GM23338 (cell line): ENCODE measurements at regions not wholly inside any gene's neighbourhood (a gene's known extent, or its start where the extent isn't known, plus 50 kb on each side); places are given as distances from the start of the nearest gene placed in this dataset.

Experiments used
- CTCF ChIP-seq, 2 experiments: fragments of 200-600 bp in 1 of 2; sonication (generic) in 1 of 2; conservative IDR thresholded peaks; 2 replicates each; pipeline versions ENCODE4 v1.5.1 to v1.6.1; 2016 to 2017; ENCODE audit warnings: antibody characterized with exemption in 2 of 2, low read depth in 2 of 2, mild to moderate bottlenecking in 2 of 2, moderate library complexity in 1 of 2
- EZH2 ChIP-seq: fragments of 200-600 bp; sonication (generic); IDR thresholded peaks from one replicate; pipeline ENCODE4 v1.8.0; 2017; ENCODE audit warnings: antibody characterized with exemption, mild to moderate bottlenecking, low read depth; ENCODE audit not compliant: unreplicated experiment
- EZH2phosphoT487 ChIP-seq: fragments of 200-600 bp; sonication (generic); IDR thresholded peaks from one replicate; pipeline ENCODE4 v1.8.1; 2018; ENCODE audit warnings: antibody characterized with exemption; ENCODE audit not compliant: unreplicated experiment
- POLR2AphosphoS5 ChIP-seq: IDR thresholded peaks from 2 replicates; pipeline ENCODE4 v1.6.1; 2016; ENCODE audit warnings: antibody characterized with exemption, low read depth
- TF ChIP-seq, protein P1 (sequence below): IDR thresholded peaks from one replicate; pipeline ENCODE4 v1.6.1; 2018; ENCODE audit warnings: antibody characterized with exemption; ENCODE audit not compliant: unreplicated experiment

DNA sequence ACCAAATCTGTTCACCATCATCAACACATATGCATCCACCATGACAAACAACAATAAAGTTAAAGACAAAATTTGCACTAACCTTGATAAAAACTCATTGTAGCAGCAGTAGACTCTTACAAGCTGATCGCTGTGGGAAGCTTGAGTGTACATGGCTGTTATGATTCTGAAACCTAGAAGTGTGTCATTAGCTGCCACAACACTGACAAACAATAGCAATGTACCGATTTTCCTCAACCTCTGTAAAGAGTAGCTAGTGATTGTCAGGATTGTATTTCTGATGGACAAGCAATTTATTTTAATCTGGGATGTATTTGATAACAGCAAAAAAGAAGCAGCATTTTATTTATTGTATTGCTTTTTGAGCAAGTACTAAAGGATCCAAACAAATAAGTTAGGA lies 1357.7 kb downstream of the ROBO1 start:
- no peak for TF ChIP-seq CTCF (conservative IDR thresholded peaks at IDR 0.05; ENCODE audit: low read depth in 2 of 2)
- TF ChIP-seq EZH2phosphoT487, result no peak
- TF ChIP-seq EZH2, result no peak
- TF ChIP-seq, protein P1, sequence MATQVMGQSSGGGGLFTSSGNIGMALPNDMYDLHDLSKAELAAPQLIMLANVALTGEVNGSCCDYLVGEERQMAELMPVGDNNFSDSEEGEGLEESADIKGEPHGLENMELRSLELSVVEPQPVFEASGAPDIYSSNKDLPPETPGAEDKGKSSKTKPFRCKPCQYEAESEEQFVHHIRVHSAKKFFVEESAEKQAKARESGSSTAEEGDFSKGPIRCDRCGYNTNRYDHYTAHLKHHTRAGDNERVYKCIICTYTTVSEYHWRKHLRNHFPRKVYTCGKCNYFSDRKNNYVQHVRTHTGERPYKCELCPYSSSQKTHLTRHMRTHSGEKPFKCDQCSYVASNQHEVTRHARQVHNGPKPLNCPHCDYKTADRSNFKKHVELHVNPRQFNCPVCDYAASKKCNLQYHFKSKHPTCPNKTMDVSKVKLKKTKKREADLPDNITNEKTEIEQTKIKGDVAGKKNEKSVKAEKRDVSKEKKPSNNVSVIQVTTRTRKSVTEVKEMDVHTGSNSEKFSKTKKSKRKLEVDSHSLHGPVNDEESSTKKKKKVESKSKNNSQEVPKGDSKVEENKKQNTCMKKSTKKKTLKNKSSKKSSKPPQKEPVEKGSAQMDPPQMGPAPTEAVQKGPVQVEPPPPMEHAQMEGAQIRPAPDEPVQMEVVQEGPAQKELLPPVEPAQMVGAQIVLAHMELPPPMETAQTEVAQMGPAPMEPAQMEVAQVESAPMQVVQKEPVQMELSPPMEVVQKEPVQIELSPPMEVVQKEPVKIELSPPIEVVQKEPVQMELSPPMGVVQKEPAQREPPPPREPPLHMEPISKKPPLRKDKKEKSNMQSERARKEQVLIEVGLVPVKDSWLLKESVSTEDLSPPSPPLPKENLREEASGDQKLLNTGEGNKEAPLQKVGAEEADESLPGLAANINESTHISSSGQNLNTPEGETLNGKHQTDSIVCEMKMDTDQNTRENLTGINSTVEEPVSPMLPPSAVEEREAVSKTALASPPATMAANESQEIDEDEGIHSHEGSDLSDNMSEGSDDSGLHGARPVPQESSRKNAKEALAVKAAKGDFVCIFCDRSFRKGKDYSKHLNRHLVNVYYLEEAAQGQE, result no peak
- TF ChIP-seq POLR2AphosphoS5, result no peak
